Vagina (tissue), 2 donors: ENCODE measurements at regions not wholly inside any gene's neighbourhood (a gene's known extent, or its start where the extent isn't known, plus 50 kb on each side); places are given as distances from the start of the nearest gene placed in this dataset.
"Not testable (repeated sequence)": the region's sequence is repeated elsewhere in the genome, so short reads cannot be mapped to it uniquely, and the experiment has no call there.

Source experiments
- POLR2A ChIP-seq, 2 donors: fragments of 450-650 bp; IDR thresholded peaks; one replicate each; pipeline ENCODE4 v1.6.1; 2017; ENCODE audit warnings: antibody characterized with exemption in 2 of 2, mild to moderate bottlenecking in 2 of 2, moderate library complexity in 2 of 2
- POLR2AphosphoS5 ChIP-seq, 2 donors: sonication (generic); formaldehyde crosslinking; IDR thresholded peaks; one replicate each; pipeline ENCODE4 v1.9.0; 2017; ENCODE audit warnings: antibody characterized with exemption in 2 of 2, mild to moderate bottlenecking in 2 of 2, low read depth in 1 of 2; ENCODE audit not compliant: insufficient read depth in 1 of 2
- TF ChIP-seq, protein P1 (sequence below), 3 experiments: fragments of 450-650 bp in 2 of 3; fragments of 200-600 bp in 1 of 3; sonication (generic) in 1 of 3; IDR thresholded peaks; one replicate each; pipeline ENCODE4 v1.5.1; 2017 to 2019; ENCODE audit warnings: antibody characterized with exemption in 3 of 3, mild to moderate bottlenecking in 2 of 3, moderate library complexity in 2 of 3

DNA sequence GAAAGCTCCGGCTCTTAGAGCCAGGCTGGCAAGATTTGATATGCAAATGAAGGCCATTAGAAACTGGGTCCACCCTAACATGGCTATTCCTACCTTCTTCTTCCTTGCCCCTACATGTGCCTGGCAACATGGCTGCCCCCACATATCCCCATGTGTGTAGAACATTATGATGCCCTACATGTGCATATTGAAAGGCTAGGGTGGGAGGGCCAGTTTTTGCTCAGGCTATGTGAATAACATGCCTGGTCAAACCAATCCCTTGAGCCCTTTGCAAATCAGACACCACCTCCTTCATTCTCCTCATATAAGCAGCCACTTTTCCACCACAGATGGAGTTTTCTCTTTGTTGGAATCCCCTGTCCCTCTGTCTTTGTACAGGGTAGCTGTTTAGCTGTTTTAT, 303.4 kb downstream of the RPIA start:
- TF ChIP-seq, protein P1, sequence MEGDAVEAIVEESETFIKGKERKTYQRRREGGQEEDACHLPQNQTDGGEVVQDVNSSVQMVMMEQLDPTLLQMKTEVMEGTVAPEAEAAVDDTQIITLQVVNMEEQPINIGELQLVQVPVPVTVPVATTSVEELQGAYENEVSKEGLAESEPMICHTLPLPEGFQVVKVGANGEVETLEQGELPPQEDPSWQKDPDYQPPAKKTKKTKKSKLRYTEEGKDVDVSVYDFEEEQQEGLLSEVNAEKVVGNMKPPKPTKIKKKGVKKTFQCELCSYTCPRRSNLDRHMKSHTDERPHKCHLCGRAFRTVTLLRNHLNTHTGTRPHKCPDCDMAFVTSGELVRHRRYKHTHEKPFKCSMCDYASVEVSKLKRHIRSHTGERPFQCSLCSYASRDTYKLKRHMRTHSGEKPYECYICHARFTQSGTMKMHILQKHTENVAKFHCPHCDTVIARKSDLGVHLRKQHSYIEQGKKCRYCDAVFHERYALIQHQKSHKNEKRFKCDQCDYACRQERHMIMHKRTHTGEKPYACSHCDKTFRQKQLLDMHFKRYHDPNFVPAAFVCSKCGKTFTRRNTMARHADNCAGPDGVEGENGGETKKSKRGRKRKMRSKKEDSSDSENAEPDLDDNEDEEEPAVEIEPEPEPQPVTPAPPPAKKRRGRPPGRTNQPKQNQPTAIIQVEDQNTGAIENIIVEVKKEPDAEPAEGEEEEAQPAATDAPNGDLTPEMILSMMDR (IDR thresholded peaks at IDR 0.05) = not testable (repeated sequence)
- TF ChIP-seq POLR2AphosphoS5 (IDR thresholded peaks at IDR 0.05; ENCODE audit: insufficient read depth in 1 of 2, low read depth in 1 of 2); POLR2A (IDR thresholded peaks at IDR 0.05): not testable (repeated sequence)
